SIG-M5 treated with dmso at 0.1 percent for 504 hours (cell line): ENCODE measurements at regions not wholly inside any gene's neighbourhood (a gene's known extent, or its start where the extent isn't known, plus 50 kb on each side); places are given as distances from the start of the nearest gene placed in this dataset.

Source experiments
- DNase-seq: peaks from one replicate; lab custom pipeline; 2025; ENCODE audit not compliant: unreplicated experiment; lab: John Stamatoyannopoulos, UW

GRCh38 chr14:94960285-94961001 lies 190.5 kb upstream of the GSC start:
- no peak for DNase-seq

GRCh38 chr14:94953541-94954260 lies 183.8 kb upstream of the GSC start:
- no peak for DNase-seq

- no peak for DNase-seq
These were observed 182.2 kb upstream of the GSC start for GRCh38 chr14:94952097-94952496.

GRCh38 chr14:94946244-94946643 lies 176.3 kb upstream of the GSC start:
- DNase-seq = no peak

GRCh38 chr14:94945615-94946014 lies 175.7 kb upstream of the GSC start:
- DNase-seq = no peak

GRCh38 chr14:94944636-94945258 lies 174.8 kb upstream of the GSC start:
- DNase-seq = no peak

- DNase-seq = no peak
These were observed 172.7 kb upstream of the GSC start for GRCh38 chr14:94942601-94943000.

- no peak for DNase-seq
These were observed 171.4 kb upstream of the GSC start for GRCh38 chr14:94941311-94941710.

GRCh38 chr14:94940263-94940993 lies 170.5 kb upstream of the GSC start:
- no peak for DNase-seq

- no peak for DNase-seq
These were observed 168.1 kb upstream of the GSC start for GRCh38 chr14:94938016-94938415.

GRCh38 chr14:94936901-94937685 lies 167.2 kb upstream of the GSC start:
- no peak for DNase-seq

- DNase-seq = no peak
These were observed 166.5 kb upstream of the GSC start for GRCh38 chr14:94936401-94936892.

GRCh38 chr14:94935706-94936300 lies 165.9 kb upstream of the GSC start:
- no peak for DNase-seq

GRCh38 chr14:94934276-94934810 lies 164.4 kb upstream of the GSC start:
- DNase-seq = no peak

GRCh38 chr14:94933486-94933885 lies 163.6 kb upstream of the GSC start:
- no peak for DNase-seq

- DNase-seq = no peak
These were observed 162.7 kb upstream of the GSC start for GRCh38 chr14:94932589-94932988.

- no peak for DNase-seq
These were observed 160.8 kb upstream of the GSC start for GRCh38 chr14:94930690-94931089.

GRCh38 chr14:94929354-94929753 lies 159.4 kb upstream of the GSC start:
- DNase-seq = no peak

- no peak for DNase-seq
These were observed 156.3 kb upstream of the GSC start for GRCh38 chr14:94926176-94926575.
